DND-41 (cell line): ENCODE measurements at regions not wholly inside any gene's neighbourhood (a gene's known extent, or its start where the extent isn't known, plus 50 kb on each side); places are given as distances from the start of the nearest gene placed in this dataset.

ENCODE experiments used
- EZH2 ChIP-seq: IDR thresholded peaks from 3 replicates; pipeline ENCODE4 v1.6.1; 2012; ENCODE audit warnings: borderline replicate concordance, low read depth, mild to moderate bottlenecking, moderate library complexity, low read length, inconsistent platforms; ENCODE audit not compliant: severe bottlenecking
- TF ChIP-seq, protein P1 (sequence below): IDR thresholded peaks from 2 replicates; pipeline ENCODE4 v1.5.1; 2012; ENCODE audit warnings: borderline replicate concordance, low read length, moderate library complexity, mild to moderate bottlenecking; ENCODE audit not compliant: poor library complexity, severe bottlenecking; ENCODE audit errors: extremely low read depth

DNA sequence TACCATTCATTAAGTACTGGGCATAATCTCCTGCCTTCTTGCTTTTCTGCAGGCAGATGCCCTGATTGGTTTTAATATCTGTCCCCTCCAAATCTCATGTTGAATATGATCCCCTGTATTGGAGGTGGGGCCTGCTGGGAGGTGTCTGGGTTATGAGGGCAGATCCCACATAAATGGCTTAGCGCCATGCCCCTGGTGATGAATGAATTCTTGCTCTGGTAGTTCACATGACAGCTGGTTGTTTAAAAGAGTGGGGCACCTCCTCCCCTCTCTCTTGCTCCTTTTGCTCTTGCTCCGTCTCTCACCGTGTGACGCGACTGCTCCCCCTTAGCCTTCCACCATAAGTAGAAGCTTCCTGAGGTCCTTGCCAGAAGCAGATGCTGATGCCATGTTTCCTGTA, 564.0 kb upstream of the BRINP1 start:
- TF ChIP-seq, protein P1, sequence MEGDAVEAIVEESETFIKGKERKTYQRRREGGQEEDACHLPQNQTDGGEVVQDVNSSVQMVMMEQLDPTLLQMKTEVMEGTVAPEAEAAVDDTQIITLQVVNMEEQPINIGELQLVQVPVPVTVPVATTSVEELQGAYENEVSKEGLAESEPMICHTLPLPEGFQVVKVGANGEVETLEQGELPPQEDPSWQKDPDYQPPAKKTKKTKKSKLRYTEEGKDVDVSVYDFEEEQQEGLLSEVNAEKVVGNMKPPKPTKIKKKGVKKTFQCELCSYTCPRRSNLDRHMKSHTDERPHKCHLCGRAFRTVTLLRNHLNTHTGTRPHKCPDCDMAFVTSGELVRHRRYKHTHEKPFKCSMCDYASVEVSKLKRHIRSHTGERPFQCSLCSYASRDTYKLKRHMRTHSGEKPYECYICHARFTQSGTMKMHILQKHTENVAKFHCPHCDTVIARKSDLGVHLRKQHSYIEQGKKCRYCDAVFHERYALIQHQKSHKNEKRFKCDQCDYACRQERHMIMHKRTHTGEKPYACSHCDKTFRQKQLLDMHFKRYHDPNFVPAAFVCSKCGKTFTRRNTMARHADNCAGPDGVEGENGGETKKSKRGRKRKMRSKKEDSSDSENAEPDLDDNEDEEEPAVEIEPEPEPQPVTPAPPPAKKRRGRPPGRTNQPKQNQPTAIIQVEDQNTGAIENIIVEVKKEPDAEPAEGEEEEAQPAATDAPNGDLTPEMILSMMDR, result no peak
- no peak for TF ChIP-seq EZH2
